CD14-positive monocyte (primary cell): ENCODE measurements at regions not wholly inside any gene's neighbourhood (a gene's known extent, or its start where the extent isn't known, plus 50 kb on each side); places are given as distances from the start of the nearest gene placed in this dataset.

Experiments used
- DNase-seq, 3 donors: peaks; one replicate each; pipeline ENCODE4 v3.0.0-alpha.2; 2011 to 2022
- H2AFZ ChIP-seq: 2 replicates; pipeline ENCODE4 v1.6.0; 2012; ENCODE audit warnings: mild to moderate bottlenecking, low read depth, low read length, inconsistent platforms; ENCODE audit not compliant: insufficient read depth, poor library complexity, severe bottlenecking
- H3K27ac ChIP-seq, 2 donors: 1 replicate in 1 of 2; 2 replicates in 1 of 2; pipeline ENCODE4 v1.5.1; 2012 to 2013; ENCODE audit warnings: low read length in 2 of 2, control low read depth in 1 of 2, inconsistent platforms in 1 of 2, low read depth in 1 of 2, mild to moderate bottlenecking in 1 of 2
- H3K27me3 ChIP-seq, 2 donors: one replicate each; pipeline versions ENCODE4 v1.6.0 to v1.6.1; 2011 to 2013; ENCODE audit warnings: low read length in 2 of 2; ENCODE audit not compliant: control insufficient read depth in 2 of 2, insufficient read depth in 2 of 2
- H3K36me3 ChIP-seq, 2 donors: replicated peaks in 1 of 2; 1 replicate in 1 of 2; 2 replicates in 1 of 2; pipeline versions ENCODE4 v1.5.1 to v1.6.1; 2012 to 2013; ENCODE audit warnings: low read length in 2 of 2, control low read depth in 1 of 2, inconsistent platforms in 1 of 2, mild to moderate bottlenecking in 1 of 2; ENCODE audit not compliant: insufficient read depth in 2 of 2, control insufficient read depth in 1 of 2
- H3K4me1 ChIP-seq, 2 donors: 1 replicate in 1 of 2; 2 replicates in 1 of 2; pipeline versions ENCODE4 v1.5.1 to v1.6.1; 2012 to 2013; ENCODE audit warnings: low read length in 2 of 2, control low read depth in 1 of 2, inconsistent platforms in 1 of 2, mild to moderate bottlenecking in 1 of 2, moderate library complexity in 1 of 2; ENCODE audit not compliant: insufficient read depth in 2 of 2, control insufficient read depth in 1 of 2
- H3K4me2 ChIP-seq: replicated peaks from 2 replicates; pipeline ENCODE3; 2012; ENCODE audit warnings: low read length, moderate library complexity, mild to moderate bottlenecking; ENCODE audit not compliant: poor library complexity, severe bottlenecking; ENCODE audit errors: extremely low read depth
- H3K4me3 ChIP-seq, 3 experiments: fragments of 200-600 bp in 1 of 3; sonication (generic) in 1 of 3; replicated peaks in 1 of 3; 1 replicate in 2 of 3; 2 replicates in 1 of 3; pipeline ENCODE4 v1.5.1; 2011 to 2013; ENCODE audit warnings: low read length in 3 of 3, mild to moderate bottlenecking in 3 of 3, control low read depth in 2 of 3, low read depth in 2 of 3, inconsistent platforms in 1 of 3, moderate library complexity in 1 of 3
- H3K79me2 ChIP-seq: 2 replicates; pipeline ENCODE4 v1.6.0; 2012; ENCODE audit warnings: mild to moderate bottlenecking, control low read depth, inconsistent platforms, low read length, moderate library complexity; ENCODE audit not compliant: insufficient read depth
- H3K9ac ChIP-seq: 2 replicates; pipeline ENCODE4 v1.6.0; 2017; ENCODE audit warnings: low read length, mild to moderate bottlenecking; ENCODE audit not compliant: insufficient read depth, poor library complexity, severe bottlenecking
- H3K9me3 ChIP-seq, 2 donors: replicated peaks in 1 of 2; 1 replicate in 1 of 2; 2 replicates in 1 of 2; pipeline versions ENCODE4 v1.5.1 to v1.6.1; 2012 to 2013; ENCODE audit warnings: low read length in 2 of 2, control low read depth in 1 of 2; ENCODE audit not compliant: control insufficient read depth in 1 of 2, insufficient read depth in 1 of 2
- H4K20me1 ChIP-seq: 2 replicates; pipeline ENCODE4 v1.6.0; 2012; ENCODE audit warnings: mild to moderate bottlenecking, low read length, control low read depth, moderate library complexity; ENCODE audit not compliant: insufficient read depth
- H3K27ac Mint-ChIP-seq, 7 donors: one replicate each; pipeline ENCODE4 v1.8.0; 2020; ENCODE audit warnings: mild to moderate bottlenecking in 7 of 7, mixed read lengths in 7 of 7, moderate library complexity in 6 of 7, inconsistent platforms in 2 of 7
- H3K27me3 Mint-ChIP-seq, 3 donors: one replicate each; pipeline ENCODE4 v1.8.0; 2021 to 2022; ENCODE audit warnings: low read depth in 3 of 3, mild to moderate bottlenecking in 3 of 3, mixed read lengths in 3 of 3, moderate library complexity in 3 of 3, inconsistent platforms in 1 of 3
- H3K36me3 Mint-ChIP-seq, 2 donors: one replicate each; pipeline ENCODE4 v1.8.0; 2020; ENCODE audit warnings: mixed read lengths in 2 of 2, inconsistent platforms in 1 of 2, mild to moderate bottlenecking in 1 of 2
- H3K4me1 Mint-ChIP-seq: one replicate; pipeline ENCODE4 v1.8.0; 2020; ENCODE audit warnings: mild to moderate bottlenecking, mixed read lengths
- H3K4me3 Mint-ChIP-seq, 2 donors: one replicate each; pipeline ENCODE4 v1.8.0; 2020; ENCODE audit warnings: mild to moderate bottlenecking in 2 of 2, mixed read lengths in 2 of 2, moderate library complexity in 1 of 2
- H3K9me3 Mint-ChIP-seq, 7 donors: one replicate each; pipeline ENCODE4 v1.8.0; 2020 to 2022; ENCODE audit warnings: mixed read lengths in 7 of 7, mild to moderate bottlenecking in 6 of 7, moderate library complexity in 6 of 7, inconsistent platforms in 2 of 7
- CTCF ChIP-seq: fragments of 200-600 bp; IDR thresholded peaks from one replicate; pipeline ENCODE4 v1.8.0; 2022; ENCODE audit warnings: antibody characterized with exemption, mild to moderate bottlenecking
- WGBS: methylation state at CpG from one replicate; pipeline ENCODE4 v1.1.5; 2013; ENCODE audit warnings: missing lambda C conversion rate; ENCODE audit not compliant: insufficient coverage; 5-methylcytosine and 5-hydroxymethylcytosine counted together
- intact Hi-C, 2 donors: fragments of 100-400 bp; cut with micrococcal nuclease; formaldehyde crosslinking; loops; one replicate each; pipeline versions ENCODE4 v1.15.0 to v1.15.1; 2023

- H3K27ac ChIP-seq: no peak overlapping the region
- Mint-ChIP-seq H3K9me3 (peaks cover 7 to 23% (median 14%) of the 10 kb centered on the region in 7 donors), H3K27ac (no peak overlapping the region), H3K4me1 (no peaks in the 10 kb centered on the region), H3K4me3 (no peak overlapping the region), H3K36me3 (no peaks in the 10 kb centered on the region), H3K27me3 (no peaks in the 10 kb centered on the region)
- 90% methylated on average over 1 of the region's 7 CpGs for WGBS
- intact Hi-C loops: no loop called here
- H3K4me2 ChIP-seq: no peak overlapping the region
- H4K20me1 ChIP-seq: no peaks in the 10 kb centered on the region
- TF ChIP-seq CTCF: no peak
- DNase-seq: no peak
- peaks cover 10 to 21% of the 10 kb centered on the region in 2 donors for H3K9me3 ChIP-seq
- H3K9ac ChIP-seq: no peak overlapping the region
- H3K79me2 ChIP-seq: no peaks in the 10 kb centered on the region
- H3K4me1 ChIP-seq: no peaks in the 10 kb centered on the region
- no peaks in the 10 kb centered on the region for H3K36me3 ChIP-seq
- no peak overlapping the region for H3K4me3 ChIP-seq
- no peaks in the 10 kb centered on the region for H3K27me3 ChIP-seq
- H2AFZ ChIP-seq: no peak overlapping the region
Measured at GRCh38 chr22:48677621-48678020, 1150.1 kb downstream of the BRD1 start.

GRCh38 chr22:48677168-48677520, 1150.5 kb downstream of the BRD1 start:
- H3K27me3 Mint-ChIP-seq: no peaks in the 10 kb centered on the region
- Histone ChIP-seq H3K9ac (no peak overlapping the region), H3K4me2 (no peak overlapping the region), H3K9me3 (peaks cover 15 to 23% of the 10 kb centered on the region in 2 donors), H3K36me3 (no peaks in the 10 kb centered on the region), H3K79me2 (no peaks in the 10 kb centered on the region), H3K27me3 (no peaks in the 10 kb centered on the region), H3K4me1 (no peaks in the 10 kb centered on the region), H4K20me1 (no peaks in the 10 kb centered on the region), H3K27ac (no peak overlapping the region), H2AFZ (no peak overlapping the region), H3K4me3 (no peak overlapping the region)
- H3K4me3 Mint-ChIP-seq: no peak overlapping the region
- intact Hi-C loops: no loop called here
- H3K4me1 Mint-ChIP-seq: no peaks in the 10 kb centered on the region
- DNase-seq: no peak
- no peak for TF ChIP-seq CTCF
- 91% methylated on average over 17 of the region's 17 CpGs for WGBS
- peaks cover 11 to 28% (median 19%) of the 10 kb centered on the region in 7 donors for H3K9me3 Mint-ChIP-seq
- H3K36me3 Mint-ChIP-seq: no peaks in the 10 kb centered on the region
- no peak overlapping the region for H3K27ac Mint-ChIP-seq
